ENCODE measurements at regions not wholly inside any gene's neighbourhood (a gene's known extent, or its start where the extent isn't known, plus 50 kb on each side); places are given as distances from the start of the nearest gene placed in this dataset.
"Not testable (repeated sequence)": the region's sequence is repeated elsewhere in the genome, so short reads cannot be mapped to it uniquely, and the experiment has no call there.

DNA sequence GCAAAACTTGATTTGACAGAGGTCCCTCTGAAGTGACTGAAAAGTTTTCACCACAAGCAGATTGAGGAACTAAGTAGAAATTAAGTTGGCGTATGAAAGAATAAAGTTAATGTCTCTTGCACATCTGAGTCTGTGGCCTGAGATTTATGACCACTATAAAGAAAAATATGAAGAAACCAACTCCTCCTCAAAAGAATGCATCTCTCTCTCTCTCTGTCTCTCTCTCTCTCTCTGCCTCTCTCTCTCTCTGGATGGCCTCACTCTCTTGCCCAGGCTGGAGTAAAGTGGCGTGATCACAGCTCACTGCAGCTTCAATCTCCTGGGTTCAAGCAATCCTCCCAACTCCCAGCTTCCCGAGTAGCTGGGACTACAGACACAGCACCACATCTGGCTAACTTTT is 55.2 kb downstream of the RPL22L1 start:
- no peak for DNase-seq (ENCODE audit: low read depth)

DNA sequence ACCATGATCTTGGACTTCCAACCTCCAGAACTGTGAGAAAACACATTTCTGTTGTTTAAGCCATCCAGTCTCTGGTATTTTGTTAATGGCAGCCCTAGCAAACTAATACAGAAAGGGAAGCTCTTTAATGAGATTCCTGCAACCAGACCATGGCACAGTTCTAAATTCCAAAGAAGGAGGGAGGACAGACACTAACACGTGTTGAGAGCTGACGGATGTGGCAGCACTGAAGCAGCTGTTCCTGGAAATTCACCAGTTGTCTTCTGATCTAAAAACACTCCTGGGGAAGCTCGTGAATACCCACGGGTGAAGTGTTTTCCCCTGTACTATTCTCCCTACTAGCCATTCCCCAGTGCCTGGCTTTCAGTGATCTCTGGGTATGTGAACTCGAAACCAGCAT is 56.7 kb downstream of the RPL22L1 start:
- no peak for DNase-seq (ENCODE audit: low read depth)

GRCh38 chr3:170811928-170812591 is 57.9 kb downstream of the RPL22L1 start:
- DNase-seq (ENCODE audit: low read depth): peak; percentile 83

GRCh38 chr3:170811515-170811914 is 58.5 kb downstream of the RPL22L1 start:
- DNase-seq (ENCODE audit: low read depth): no peak

- DNase-seq (ENCODE audit: low read depth): peak; percentile 68
These were observed 60.0 kb downstream of the RPL22L1 start for GRCh38 chr3:170809975-170810357.

DNA sequence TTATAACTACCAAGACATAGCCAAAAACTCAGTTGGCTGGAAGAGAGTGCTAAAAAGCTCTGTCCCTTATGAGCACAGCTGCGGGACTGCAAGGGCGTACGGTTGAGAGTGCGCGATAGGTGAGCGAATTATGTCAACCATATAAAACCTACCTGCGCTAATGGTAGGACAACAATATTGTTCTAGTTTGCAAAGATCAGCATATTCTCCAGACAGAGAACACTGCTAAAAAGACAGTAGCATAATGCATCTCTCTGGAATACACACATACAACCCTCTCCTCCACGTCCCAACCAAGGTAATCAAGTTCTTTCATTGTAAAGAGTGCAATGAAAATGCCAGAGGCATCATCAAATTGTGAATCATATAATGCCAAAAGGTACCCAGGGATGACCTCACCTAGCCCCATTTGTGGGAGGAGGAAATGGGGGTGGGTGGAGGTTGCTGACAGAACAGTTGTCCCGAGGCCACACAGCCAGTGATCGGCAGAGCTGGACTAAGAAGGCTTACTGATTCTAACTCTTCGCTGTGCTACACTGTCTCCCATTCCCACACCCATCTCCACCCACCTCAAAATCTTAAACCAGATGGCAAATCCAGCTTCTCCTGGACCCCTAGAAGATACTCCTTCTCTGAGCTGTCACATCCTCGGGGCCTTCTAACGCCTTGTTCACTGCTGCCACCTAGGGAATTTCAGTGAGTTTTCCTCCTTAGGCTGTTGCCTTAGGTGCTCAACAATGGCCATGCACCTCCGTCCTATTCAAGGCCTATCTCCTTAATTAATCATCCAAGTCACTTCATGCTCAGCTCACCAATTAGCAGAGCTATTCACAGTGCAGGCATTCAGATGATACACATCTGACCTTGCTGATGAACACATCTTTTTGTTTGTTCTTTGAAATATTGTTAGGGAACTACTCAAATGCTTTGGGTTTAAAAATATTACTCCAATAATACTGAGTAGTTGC is 60.7 kb downstream of the RPL22L1 start:
- DNase-seq (ENCODE audit: low read depth): peak; percentile 59

DNA sequence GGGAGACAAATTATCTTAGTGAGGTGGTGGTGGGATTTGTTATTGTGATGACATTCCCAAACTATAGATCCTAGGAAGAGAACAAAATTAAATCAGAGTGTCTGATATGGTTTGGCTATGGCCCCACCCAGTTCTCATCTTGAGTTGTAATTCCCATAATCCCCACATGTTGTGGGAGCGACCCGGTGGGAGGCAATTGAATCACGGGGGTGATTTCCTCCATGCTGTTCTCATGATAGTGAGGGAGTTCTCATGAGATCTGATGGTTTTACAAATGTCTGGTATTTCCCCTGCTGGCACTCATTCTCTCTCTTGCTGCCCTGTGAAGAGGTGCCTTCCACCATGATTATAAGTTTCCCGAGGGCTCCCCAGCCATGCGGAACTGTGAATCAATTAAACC is 62.0 kb downstream of the RPL22L1 start:
- no peak for DNase-seq (ENCODE audit: low read depth)

DNA sequence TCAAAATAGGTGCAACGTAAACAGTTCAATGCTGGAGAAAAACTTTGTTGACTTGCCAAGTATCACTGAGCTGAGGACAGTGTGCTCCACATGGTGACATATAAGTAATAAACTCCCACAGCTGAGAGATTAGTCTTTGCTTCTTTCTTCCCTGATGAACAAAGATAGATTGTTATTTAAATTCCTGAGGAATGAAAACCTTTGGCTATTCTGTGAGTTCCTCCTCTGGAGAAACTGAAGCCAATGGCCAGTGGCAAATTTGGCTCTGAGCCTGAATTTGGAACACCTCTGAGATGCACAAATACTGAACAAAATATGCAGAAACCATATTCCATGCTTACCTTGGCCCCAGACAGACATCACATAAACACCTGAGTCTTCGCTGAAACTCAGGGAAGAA is 63.3 kb downstream of the RPL22L1 start:
- DNase-seq (ENCODE audit: low read depth): no peak

GRCh38 chr3:170806141-170806540 is 63.9 kb downstream of the RPL22L1 start:
- DNase-seq (ENCODE audit: low read depth): no peak

- not testable (repeated sequence) for DNase-seq (ENCODE audit: low read depth)
These were observed 64.7 kb downstream of the RPL22L1 start for GRCh38 chr3:170805296-170805695.

DNA sequence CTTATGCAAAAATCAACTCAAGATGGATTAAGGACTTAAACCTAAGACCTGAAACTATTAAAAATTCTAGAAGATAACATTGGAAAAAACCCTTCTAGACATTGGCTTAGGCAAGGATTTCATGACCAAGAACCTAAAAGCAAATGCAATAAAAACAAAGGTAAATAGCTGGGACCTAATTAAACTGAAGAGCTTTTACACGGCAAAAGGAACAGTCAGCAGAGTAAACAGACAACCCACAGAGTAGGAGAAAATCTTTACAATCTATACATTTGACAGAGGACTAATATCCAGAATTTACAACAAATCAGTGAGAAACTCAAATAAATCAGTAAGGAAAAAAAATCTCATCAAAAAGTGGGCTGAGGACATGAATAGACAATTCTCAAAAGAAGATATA is 65.4 kb downstream of the RPL22L1 start:
- DNase-seq (ENCODE audit: low read depth): not testable (repeated sequence)

- no peak for DNase-seq (ENCODE audit: low read depth)
These were observed 65.9 kb downstream of the RPL22L1 start for GRCh38 chr3:170804078-170804477.

- DNase-seq (ENCODE audit: low read depth): peak; percentile 99
These were observed 67.5 kb downstream of the RPL22L1 start for GRCh38 chr3:170802164-170803151.

- DNase-seq (ENCODE audit: low read depth): no peak
These were observed 68.4 kb downstream of the RPL22L1 start for GRCh38 chr3:170801597-170801996.

DNA sequence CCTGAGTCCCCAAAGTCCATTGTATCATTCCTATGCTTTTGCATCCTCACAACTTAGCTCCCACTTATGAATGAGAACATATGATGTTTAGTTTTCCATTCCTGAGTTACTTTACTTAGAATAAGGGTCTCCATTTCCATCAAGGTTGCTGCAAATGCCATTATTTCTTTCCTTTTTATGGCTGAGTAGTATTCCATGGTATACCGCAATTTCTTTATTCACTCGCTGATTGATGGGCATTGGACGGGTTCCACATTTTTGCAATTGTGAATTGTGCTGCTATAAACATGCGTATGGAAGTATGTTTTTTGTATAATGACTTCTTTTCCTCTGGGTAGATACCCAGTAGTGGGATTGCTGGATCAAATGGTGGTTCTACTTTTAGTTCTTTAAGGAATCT is 69.7 kb downstream of the RPL22L1 start:
- not testable (repeated sequence) for DNase-seq (ENCODE audit: low read depth)

DNA sequence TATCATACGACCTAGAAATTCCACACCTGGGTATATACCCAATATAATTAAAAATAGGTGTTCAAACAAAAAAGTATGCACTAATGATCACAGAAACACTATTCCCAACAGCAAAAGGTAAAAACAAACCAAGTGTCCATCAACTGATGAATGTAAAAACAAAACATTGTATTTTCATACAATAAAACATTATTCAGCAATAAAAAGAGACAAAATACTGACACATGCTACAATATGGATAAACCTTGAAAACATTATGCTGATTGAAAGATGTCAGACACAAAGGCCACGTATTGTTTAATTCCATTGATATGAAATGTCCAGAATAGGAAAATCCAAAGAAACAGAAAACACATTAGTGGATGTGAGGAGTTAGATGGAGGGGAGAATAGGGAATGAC is 71.0 kb downstream of the RPL22L1 start:
- no peak for DNase-seq (ENCODE audit: low read depth)

DNA sequence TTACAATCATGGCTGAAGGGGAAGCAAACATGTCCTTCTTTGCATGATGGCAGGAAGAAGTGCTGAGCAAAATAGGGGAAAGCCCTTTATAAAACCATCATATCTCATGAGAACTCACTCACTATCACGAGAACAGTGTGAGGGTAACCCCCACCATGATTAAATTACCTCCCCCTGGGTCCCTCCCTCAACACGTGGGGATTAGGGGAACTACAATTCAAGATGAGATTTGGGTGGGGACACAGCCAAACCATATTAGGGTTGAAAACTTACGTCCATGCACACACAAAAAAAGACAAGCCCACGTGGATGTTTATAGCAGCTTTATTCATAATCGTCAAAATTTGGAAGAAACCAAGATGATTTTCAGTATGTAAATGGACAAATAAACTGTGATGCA is 72.3 kb downstream of the RPL22L1 start:
- no peak for DNase-seq (ENCODE audit: low read depth)

DNA sequence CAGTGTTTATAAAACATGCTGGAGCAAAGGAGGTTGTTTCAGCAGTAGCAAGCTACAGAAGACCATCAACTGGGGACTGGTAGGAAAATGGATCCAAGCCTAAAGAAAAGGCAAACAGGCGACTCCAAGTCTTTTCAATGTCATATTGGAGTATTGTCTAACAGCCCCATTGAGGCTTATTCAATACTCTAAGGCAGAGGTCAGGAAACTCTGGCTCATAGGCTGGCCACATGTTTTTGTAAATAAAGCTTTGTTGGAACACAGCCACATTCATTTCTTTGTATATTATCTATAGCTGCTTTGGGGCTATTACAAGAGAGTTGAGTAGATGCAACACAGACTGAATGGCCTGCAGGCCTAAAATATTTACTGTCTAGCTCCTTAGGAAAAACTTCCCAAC is 77.5 kb downstream of the RPL22L1 start:
- DNase-seq (ENCODE audit: low read depth): no peak

DNA sequence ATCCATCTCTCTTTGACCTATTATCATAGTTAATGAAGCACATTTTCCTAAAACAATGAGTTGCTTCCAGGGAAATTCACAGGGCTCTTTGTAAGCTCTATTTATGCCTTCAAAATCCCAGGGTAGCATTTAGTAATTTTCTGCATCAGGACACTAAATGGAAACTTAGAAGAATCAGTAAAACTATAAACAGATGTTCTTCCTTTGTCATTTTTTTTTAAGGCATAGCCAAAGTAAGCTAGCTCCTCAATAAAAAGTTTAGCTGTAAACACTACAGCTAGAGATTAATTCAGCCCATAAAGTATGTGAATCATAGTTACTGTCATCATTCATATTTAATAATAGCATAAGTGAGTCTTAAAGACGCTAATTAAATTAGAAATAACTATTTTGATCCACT is 79.3 kb downstream of the RPL22L1 start:
- no peak for DNase-seq (ENCODE audit: low read depth)

GRCh38 chr3:170787464-170787863 is 82.5 kb downstream of the RPL22L1 start:
- no peak for DNase-seq (ENCODE audit: low read depth)

DNA sequence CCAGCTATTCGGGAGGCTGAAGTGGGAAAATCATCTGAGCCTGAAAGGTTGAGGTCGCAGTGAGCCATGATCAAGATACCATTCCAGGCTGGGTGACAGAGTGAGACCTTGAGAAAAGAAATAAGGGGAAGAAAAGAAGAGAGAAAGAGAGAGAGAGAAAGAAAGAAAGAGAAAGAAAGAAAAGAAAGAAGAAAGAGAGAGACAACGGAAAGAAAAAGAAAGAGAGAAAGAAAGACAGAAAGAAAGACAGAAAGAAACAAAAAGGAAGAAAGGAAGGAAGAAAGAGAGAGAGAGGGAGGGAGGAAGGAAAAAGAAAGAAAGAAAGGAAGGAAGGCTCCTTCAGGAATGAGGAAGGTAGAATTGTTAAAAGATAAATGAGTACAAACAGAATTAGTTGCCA is 84.5 kb downstream of the RPL22L1 start:
- DNase-seq (ENCODE audit: low read depth): no peak

- DNase-seq (ENCODE audit: low read depth): no peak
These were observed 85.6 kb downstream of the RPL22L1 start for GRCh38 chr3:170784406-170784805.

Data from GM04504 (cell line).